IPS-NIHi7 (cell line): ENCODE measurements at regions not wholly inside any gene's neighbourhood (a gene's known extent, or its start where the extent isn't known, plus 50 kb on each side); places are given as distances from the start of the nearest gene placed in this dataset.
"Not testable (repeated sequence)": the region's sequence is repeated elsewhere in the genome, so short reads cannot be mapped to it uniquely, and the experiment has no call there.

Experiments used
- DNase-seq: peaks from one replicate; pipeline ENCODE4 v3.0.0; 2012; ENCODE audit warnings: mixed read lengths; ENCODE audit errors: extremely low spot score

DNA sequence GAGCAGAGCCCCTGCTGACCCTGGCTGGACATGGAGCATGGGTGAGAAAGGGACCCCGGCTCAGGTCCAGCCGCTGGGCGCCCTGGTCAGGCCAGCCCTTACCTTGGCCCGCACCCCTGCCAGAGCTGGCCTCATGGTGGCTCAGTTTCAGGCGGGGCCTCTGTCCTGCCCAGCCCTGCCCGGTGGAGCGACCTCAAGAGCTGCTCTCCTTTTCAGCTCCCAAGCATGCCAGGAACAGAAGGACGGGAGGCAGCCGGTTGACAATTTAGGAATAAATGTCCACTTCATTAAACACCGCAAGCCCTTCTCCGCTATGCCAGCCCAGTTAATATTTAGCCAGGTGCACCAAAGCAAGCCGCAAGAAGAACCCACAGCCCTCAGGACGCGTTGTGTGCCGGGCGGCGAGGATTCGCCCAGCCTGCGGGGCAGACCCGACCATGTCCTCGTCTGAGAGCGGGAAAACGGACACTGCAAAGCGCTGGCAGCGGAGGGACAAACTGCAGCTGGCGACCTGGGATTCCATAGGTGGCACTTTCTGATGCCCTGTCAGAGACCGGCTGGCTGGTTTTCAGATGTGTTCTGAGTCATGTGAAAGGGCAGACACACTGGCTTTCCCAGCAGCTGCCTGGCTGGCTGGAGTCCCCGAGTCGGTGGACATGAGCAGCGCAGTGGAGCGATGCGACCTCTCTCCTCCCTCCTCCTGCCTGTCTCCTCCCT lies 221.9 kb downstream of the TTLL2 start:
- no peak for DNase-seq

DNA sequence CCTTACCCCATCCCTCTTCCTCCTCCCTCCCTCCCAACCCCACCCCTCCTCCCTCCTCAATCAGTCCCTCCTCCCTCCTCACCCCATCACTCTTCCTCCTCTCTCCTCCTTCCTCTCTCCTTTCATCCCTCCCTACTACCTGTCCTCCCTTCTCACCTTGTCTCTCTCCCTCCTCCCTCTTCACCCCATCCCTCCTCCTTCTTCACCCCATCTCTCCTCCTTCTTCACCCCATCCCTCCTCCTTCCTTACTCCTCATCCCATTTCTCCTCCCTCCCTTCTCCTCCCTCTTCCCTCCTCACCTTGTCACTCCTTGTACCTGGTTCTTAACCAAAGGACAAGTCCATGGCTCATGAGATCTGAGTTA lies 222.4 kb downstream of the TTLL2 start:
- DNase-seq, result no peak

DNA sequence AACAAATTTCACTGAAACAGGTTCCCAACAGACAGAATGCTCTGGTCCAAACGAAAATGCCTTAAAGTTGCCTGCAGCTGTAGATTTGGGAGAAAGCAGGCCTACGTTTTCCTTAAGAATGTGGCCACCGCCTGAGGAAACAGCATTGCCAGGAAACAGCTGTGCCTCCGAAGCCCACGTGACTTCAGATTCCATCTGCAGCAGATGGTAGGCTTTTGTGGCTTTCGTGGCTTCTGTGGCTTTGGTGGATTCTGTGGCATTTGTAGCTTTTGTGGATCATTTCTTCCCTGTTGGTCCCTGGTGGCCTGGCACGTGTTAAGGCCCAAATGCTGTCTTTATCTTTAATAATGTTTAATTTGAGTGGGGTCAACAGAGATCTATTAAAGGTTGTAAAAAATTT lies 222.9 kb downstream of the TTLL2 start:
- no peak for DNase-seq

DNA sequence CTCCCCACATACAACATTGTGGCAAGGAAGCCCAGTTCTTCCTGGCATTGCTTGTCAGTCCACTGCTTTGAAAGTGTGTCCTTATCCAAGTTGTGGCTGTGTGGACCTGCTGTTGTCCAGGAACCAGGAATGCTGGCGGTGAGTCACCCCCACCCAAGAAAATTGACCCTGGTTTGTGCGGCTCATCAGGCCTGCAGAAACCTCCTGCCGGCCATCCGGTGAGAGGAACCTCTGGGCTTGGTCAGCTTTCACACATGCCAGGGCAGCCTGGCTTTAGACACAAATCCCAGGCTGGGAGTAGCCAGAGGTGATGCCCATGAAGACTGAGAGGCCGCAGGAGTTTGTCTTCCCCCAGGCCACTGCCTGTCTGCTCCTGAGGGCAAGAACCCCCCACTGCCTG lies 223.6 kb downstream of the TTLL2 start:
- DNase-seq, result no peak

DNA sequence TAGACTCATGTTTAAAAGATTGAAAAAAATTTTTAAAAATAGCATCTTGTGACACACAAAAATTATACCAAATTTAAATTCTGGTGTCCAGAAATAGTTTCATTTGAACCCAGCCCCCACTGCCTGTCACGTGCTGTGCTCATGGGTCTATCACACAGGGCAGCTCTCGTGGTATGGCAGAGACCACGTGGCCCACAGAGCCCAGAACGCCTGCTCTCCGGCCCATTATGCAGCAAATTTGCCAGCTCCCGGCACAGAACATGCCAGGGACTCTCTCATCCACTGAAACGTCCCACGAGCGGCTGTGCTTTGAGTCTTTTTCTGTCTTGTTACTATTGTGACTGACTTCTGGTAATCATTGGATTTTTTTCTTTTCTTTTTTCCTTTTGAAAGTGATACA lies 224.3 kb downstream of the TTLL2 start:
- no peak for DNase-seq

DNA sequence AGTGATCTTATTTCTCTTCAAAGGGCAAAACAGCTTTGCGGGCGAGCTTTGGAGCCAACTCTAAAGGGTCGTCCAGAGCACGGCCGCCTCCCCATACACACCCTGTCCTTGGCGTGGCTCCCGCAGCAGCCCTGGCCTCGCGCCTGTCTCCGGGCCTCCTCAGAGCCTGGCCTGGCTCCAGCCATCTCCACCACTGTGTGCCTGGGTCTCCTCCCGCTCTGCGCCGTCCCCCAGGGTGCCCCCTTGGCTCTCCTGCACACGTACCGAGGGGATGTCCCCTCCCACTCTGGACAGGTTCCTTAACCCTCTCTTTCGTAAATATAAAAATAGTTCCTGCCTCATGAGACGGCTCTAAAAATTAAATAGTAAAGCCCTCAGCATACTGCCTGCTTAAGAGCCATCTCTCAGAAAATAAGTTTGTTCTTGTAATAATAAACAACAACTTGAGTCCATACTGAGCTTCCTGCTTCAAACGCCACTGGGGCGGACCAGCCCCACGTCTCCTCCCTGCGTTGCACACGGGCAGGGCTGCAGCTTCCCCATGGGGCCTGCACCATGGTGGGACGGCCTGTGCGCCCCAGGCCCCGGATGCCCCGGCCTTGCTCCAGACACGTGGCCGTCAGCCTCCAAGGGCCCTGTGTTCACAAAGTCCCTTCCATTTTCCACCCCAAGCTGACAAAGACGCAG lies 226.2 kb downstream of the TTLL2 start:
- DNase-seq, result no peak

DNA sequence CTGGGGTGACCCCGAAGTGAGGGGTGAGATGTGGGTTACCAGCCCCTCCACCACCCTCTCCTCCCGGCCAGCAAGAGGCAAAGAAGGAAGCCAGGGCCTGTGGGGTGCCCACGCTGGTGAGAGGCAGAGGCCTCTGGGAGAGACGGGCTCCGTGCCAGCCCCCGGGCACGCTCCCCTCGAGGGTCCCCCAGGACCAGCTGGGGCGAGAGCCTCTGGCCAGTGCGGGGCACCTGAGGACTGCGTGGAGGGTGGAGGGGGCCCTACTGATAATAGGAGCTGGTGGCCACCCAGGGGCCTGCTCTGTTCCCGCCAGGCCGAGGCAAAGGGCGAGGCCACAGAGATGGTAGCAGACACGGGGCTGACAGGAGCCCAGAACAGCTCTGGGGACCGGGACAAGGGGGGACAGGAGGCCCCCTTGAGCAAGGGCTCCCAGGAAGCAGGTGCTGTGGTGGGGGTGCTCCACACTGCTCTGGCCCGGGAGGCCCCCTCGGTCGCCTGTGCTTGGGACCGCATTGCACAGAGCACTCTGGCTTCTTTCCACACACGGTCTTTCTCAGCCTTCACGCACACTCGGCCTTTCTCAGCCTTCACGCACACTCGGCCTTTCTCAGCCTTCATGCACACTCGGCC lies 226.9 kb downstream of the TTLL2 start:
- no peak for DNase-seq

DNA sequence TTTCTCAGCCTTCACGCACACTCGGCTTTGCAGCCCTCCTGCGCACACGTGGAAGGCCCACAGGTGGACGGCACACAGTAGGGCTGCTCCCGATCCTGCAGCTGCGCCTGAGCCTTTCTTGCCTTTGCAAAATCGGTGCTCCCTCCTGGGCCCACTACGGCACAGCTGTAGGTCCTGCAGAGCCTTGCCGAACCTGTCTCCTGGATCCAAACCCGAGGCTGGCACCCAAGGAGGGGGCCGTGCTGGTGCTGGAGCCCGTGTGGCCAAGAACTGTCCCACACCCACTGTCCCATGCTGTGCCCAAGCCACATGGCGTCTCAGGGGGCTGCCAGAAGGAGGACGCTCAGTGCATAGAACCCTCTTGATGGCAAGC lies 227.4 kb downstream of the TTLL2 start:
- no peak for DNase-seq

DNA sequence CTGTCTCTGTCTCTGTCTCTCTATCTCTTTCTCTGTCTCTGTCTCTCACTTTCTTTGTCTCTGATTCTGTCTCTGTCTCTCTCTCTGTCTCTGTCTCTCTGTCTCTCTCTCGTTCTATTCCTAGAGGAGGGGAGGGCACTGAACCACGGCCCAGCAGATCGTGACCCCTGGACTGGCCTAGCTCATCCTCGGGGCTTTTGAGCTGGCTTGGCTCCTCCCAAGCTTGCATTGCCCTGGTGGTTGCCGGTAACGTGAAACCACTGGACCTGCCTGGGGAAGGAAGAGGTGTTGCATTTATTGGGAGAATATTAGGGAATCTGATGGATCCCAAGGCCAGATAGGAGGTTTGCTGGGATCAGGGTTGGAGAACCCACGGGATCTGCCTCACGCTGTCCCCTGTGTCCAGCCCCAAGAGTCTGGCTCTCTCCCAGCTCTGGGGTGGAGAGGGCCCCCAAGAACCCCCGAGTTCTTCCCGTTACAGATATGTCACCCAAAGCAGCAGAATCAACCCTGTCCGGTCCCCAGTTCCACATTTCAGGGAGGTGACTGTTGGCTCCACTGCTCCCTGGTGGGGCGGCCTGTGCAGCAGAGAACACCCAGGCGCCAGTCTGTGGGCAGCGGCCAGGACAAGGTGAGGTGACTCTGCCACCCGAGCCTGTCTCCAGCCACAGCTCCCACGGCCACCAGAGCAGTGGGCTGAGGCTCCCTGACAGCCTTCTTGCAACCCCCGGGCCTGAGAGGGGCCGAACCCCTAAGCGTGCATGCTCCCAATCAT lies 228.3 kb downstream of the TTLL2 start:
- DNase-seq, result no peak

DNA sequence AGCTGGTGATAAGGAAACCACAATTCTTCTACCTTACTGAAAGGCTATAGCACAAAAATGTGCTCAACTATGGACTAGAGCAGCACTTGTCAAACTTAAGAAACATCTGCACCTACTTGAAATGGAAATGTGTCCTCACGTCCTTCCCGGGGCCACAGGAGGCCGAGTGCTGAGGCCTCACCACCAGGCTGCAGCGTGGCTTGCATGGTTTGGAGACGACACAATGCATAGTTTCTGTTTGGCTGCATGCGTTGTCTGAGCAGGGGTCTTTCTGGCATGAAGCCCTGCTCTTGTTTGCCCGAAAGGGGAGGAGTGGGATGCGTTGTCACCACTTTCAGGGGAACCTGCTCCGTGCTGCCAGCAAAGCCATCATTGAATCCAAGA lies 228.8 kb downstream of the TTLL2 start:
- DNase-seq, result no peak

DNA sequence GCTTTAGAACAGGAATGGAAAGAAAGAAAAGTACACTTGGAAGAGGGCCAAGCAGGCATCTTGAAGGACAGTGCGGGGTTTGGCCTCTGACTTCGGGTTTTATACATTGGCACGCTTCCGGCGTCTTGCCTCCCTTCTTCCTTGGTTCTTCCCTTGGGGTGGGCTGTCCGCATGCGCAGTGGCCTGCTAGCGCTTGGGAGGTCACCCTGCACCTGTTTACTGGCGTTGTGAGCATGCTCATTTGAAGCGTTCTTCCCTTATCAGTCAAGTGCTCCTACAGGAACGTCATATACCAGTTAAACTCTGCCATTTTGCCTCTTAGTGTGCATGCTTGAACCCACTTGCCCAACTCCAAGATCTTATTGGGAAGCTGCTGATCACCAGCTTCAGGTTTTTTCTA lies 230.0 kb downstream of the TTLL2 start:
- DNase-seq, result no peak

DNA sequence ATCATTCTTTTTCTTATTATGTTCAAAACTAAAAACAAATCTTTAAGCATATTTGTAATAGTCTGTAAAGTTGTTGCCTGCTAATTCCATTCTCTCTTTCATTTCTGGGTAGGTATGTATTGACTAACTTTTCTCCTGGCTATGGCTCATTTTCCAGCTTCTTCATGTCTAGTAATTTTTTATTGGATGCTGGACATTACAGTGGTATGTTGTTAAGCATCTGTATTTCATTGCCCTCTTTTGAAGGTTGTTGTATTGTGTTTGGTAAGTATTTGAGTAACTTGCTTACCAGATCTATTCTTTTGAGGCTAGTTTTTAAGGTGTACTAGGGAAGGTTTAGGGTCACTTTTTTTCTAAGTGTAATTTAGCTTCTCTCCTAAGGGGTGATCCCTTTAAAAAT lies 230.9 kb downstream of the TTLL2 start:
- DNase-seq, result no peak

DNA sequence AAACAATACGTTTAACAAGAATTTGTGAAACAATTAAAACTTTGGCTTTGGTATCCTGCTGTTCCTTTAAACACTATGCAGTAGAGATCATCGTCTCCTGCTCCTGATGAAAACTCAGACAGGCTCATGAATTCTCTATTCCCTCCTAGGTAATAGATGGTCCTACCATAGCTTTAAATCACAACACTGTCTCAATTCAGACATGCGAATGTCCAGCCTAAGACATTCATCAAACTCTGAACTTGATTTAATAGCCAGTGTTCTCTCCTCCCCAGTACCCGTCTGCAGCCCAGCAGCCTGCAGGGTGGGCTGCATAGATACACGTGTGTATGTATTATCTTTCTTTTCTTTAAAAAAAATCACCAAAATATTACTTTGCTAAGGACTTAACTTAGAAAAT lies 232.8 kb downstream of the TTLL2 start:
- no peak for DNase-seq

DNA sequence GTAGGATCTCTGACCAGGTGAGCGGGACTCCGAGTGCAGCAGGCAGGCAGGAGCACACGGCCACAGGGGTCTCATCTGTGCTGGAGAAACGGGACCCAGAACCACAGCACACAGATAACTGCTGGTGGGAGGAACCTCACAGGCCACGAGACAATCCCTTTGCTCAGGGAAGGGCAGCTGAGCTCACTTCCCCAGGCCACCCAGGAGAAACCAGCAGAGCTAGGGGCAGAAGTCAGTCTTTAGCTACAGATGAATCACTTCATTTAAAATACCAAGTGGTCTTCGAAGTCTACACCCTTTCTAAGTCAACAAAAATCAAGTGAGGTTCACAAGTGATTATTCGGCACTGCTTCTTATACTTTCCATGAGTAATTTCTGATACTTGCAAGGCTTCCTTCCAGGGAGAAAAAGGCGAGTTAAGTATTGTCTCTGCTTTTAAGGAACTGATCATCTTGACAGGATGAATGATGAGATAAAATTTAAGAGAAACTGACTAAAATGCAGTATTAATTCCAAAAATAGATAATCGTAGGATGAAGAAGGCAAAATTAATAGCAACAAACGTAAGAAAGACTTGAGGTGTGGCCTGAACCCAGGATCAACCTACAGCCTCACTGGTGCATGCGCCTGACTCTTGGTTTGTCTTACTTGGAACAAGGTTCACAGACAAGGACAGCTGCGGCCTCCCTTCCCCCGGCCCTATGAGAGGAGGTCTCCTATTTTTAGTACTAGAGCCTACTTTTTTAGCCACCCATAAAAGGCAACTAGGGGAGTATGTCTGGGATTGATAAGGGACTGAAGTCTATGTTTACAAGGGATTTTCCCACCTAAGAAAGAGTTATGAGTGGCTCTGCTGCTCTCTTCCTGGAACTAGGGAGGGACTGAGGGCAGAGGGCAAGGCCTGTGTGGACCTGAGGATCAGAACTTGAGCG lies 233.6 kb downstream of the TTLL2 start:
- peak; percentile 6 for DNase-seq

DNA sequence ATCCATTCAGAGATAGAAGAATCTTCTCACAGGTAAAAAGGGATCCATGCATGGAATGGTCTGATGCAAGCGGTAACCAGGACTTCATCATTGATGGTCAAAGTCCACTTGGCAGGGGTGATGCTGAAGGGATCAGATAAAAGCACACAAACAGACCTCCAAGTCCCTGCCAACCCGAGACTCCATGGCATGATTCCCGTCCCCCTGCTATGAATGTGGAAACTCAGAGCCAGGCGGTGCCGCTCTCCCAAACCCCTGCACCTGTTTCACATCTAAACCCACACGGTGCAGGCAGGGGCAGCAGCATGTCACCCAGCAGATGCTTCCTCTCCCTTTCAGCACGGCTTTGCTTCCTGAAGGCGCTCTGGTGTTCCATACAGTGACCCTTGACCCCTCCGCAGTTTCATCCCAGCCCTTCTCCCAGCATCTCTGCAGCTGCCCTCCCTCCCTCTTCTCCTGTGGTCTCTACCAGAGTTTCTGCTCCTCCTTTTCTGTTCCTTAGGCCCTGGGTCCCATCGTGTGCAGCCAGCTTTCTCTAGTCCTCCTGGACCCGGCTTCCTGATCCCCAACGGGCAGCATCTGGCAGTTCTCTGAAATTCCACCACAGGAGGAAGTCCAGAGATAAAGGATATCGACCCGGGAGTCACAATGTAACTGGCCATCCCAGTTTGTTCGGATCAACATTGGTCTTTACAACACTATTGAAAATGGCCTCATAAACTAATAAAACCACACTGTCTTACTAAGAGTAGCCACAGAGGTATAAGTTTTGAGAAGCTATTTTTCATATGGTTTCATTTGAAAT lies 235.0 kb downstream of the TTLL2 start:
- peak; percentile 8 for DNase-seq

DNA sequence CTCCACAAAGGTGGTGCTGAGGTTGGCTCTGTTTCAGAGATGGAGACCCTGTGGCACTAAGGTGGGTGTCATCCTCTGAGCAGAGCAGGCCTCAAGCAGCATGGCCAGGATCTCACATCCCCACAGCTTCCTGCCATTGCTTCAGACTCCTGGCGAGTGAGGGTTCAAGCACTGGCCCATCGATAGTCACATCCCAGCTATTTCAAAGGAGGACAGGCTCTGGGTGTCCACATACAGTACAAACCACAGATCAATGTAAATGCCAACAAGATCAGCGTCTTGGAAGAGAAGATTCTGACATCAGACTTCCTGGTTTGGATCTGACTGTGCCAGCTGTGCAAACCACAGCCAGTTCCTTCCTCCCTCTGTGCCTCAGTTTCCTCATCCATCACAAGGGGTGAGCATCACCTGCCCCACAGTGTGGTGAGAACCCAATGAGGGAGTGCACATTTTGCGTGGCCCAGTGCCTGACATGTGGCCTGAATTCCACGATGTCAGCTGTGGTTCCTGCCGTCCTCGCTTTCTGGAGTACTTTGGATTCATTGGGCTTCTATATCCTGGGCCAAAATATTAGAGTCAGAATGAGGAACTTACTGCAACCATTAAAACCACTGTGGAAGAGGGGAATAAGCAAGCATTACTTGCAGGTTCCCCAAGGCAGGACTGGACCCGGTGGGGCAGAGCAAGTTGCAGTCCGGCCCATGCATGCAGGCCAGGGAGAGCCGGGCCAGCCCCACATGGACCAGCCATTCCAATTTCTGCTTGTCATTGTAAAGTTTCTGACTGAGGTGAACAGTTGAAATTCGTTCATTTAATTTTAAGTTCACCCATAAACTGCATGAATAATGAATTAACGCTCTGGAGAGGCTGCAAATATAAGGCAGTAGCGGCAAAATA lies 236.0 kb downstream of the TTLL2 start:
- DNase-seq, result peak; percentile 4

DNA sequence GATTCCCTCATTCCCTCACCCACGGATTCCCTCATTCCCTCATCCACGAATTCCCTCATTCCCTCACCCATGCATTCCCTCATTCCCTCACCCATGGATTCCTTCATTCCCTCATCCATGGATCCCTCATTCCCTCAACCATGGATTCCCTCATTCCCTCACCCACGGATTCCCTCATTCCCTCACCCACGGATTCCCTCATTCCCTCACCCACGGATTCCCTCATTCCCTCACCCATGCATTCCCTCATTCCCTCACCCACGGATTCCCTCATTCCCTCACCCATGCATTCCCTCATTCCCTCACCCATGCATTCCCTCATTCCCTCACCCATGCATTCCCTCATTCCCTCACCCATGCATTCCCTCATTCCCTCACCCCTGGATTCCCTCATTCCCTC lies 238.0 kb downstream of the TTLL2 start:
- not testable (repeated sequence) for DNase-seq

DNA sequence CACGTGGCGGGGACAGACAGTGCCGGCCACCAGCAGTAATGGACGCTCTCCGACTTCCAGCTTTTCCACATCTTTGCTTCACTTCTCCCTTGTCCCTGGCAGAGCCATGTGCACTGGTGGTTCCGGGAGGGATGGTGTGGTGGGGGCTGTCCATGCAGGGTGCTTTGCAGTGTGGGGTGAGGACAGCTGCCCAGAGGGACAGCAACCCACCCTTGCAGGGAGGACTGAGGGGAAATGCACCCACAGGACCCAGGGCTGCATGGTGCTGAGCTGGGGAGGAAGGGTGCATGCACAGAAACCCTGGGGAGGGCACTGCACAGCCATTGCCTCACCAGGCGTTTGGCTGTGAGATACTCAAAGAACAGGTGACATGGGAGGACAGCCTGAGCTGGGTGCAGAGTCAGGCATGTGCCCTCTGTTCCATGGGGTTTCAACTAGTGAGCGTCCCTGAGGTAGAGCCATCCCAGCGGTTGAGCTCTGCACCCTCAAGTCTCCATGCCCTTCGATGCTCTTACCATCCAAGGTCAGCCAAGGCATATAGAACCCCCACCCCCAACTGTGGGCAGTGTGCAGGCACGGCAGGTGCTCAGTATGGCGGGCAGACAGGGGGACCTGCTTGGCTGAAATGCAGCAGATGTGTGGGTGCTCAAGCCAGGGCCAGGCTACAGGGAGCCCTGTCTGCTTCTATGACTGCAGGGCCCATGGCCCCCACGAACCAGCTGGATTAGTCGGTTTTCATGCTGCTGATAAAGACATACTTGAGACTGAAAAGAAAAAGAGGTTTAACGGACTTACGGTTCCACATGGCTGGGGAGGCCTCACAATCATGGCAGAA lies 239.7 kb downstream of the TTLL2 start:
- no peak for DNase-seq

DNA sequence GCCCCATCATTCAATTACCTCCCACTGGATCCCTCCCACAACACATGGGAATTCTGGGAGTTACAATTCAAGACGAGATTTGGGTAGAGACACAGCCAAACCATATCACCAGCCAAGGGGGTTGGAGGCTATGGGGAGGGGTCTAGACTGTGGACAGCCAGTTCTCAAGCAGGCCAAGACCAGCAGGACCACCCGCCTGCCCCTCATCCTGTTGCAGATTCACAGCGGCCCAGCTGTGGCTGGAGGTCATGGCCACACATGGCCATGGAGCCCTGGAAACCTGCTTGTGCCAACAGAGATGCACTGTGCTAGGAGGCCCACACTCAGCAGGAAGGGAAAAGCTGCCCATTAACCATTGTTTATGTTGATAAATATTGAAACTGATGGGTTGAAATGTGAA lies 240.5 kb downstream of the TTLL2 start:
- no peak for DNase-seq
